B cell (primary cell): ENCODE measurements at regions not wholly inside any gene's neighbourhood (a gene's known extent, or its start where the extent isn't known, plus 50 kb on each side); places are given as distances from the start of the nearest gene placed in this dataset.

Source experiments
- ATAC-seq: fragments of 200-7000 bp; cut with Tn5 transposase; one replicate; pipeline ENCODE4 v1.10.0; 2021; ENCODE audit warnings: low read depth, mild to moderate bottlenecking, moderate number of reproducible peaks, moderate library complexity
- CTCF ChIA-PET: fragments of 350-600 bp; sonication (Branson Sonifier 250); formaldehyde crosslinking; loops from one replicate; lab custom pipeline; 2021; ENCODE audit warnings: antibody characterized with exemption, inconsistent platforms; lab: Charles Lee
- POLR2A ChIA-PET: fragments of 350-600 bp; sonication (Branson Sonifier 250); formaldehyde crosslinking; loops from one replicate; lab custom pipeline; 2021; ENCODE audit warnings: antibody characterized with exemption; lab: Charles Lee
- DNase-seq: peaks from one replicate; pipeline ENCODE4 v3.0.0; 2013
- H2AFZ ChIP-seq: 2 replicates; pipeline ENCODE4 v1.6.1; 2012; ENCODE audit warnings: mild to moderate bottlenecking, low read depth, low read length; ENCODE audit not compliant: insufficient read depth, poor library complexity, severe bottlenecking
- H3K27ac ChIP-seq, 2 donors: 1 replicate in 1 of 2; 2 replicates in 1 of 2; pipeline ENCODE4 v1.5.1; 2012 to 2013; ENCODE audit warnings: low read length in 2 of 2, mild to moderate bottlenecking in 2 of 2, moderate library complexity in 1 of 2
- H3K27me3 ChIP-seq, 4 experiments: fragments of 200-600 bp in 1 of 4; sonication (generic) in 1 of 4; replicated peaks in 1 of 4; 1 replicate in 2 of 4; 2 replicates in 2 of 4; pipeline versions ENCODE4 v1.6.1 to v1.7.0; 2013 to 2016; ENCODE audit warnings: low read length in 3 of 4, mild to moderate bottlenecking in 2 of 4, mixed read lengths in 1 of 4, moderate library complexity in 1 of 4; ENCODE audit not compliant: insufficient read depth in 4 of 4, control insufficient read depth in 3 of 4; ENCODE audit errors: control extremely low read depth in 1 of 4
- H3K36me3 ChIP-seq, 2 experiments: replicated peaks in 1 of 2; 1 replicate in 1 of 2; 2 replicates in 1 of 2; pipeline versions ENCODE4 v1.6.1 to v1.7.1; 2013; ENCODE audit warnings: low read length in 1 of 2; ENCODE audit not compliant: insufficient read depth in 2 of 2, control insufficient read depth in 1 of 2; ENCODE audit errors: control extremely low read depth in 1 of 2, extremely low read depth in 1 of 2
- H3K4me1 ChIP-seq, 2 donors: fragments of 200-600 bp in 1 of 2; sonication (generic) in 1 of 2; 1 replicate in 1 of 2; 2 replicates in 1 of 2; pipeline versions ENCODE4 v1.5.1 to v1.6.1; 2013 to 2017; ENCODE audit warnings: low read length in 2 of 2; ENCODE audit not compliant: control insufficient read depth in 2 of 2, insufficient read depth in 2 of 2
- H3K4me2 ChIP-seq: replicated peaks from 2 replicates; pipeline ENCODE3; 2012; ENCODE audit warnings: mild to moderate bottlenecking, low read depth, low read length; ENCODE audit not compliant: poor library complexity, severe bottlenecking
- H3K4me3 ChIP-seq, 5 experiments: fragments of 200-600 bp in 1 of 5; sonication (generic) in 1 of 5; 1 replicate in 3 of 5; 2 replicates in 2 of 5; pipeline versions ENCODE4 v1.5.1 to v1.7.0; 2011 to 2016; ENCODE audit warnings: low read length in 4 of 5, mild to moderate bottlenecking in 4 of 5, low read depth in 2 of 5, control low read depth in 1 of 5, moderate library complexity in 1 of 5; ENCODE audit not compliant: insufficient read depth in 1 of 5; ENCODE audit errors: control extremely low read depth in 1 of 5, extremely low read depth in 1 of 5
- H3K79me2 ChIP-seq: fragments of 200-600 bp; sonication (generic); one replicate; pipeline ENCODE4 v1.6.0; 2016; ENCODE audit warnings: low read length; ENCODE audit not compliant: control insufficient read depth, insufficient read depth
- H3K9ac ChIP-seq: fragments of 200-600 bp; sonication (generic); 2 replicates; pipeline ENCODE4 v1.6.1; 2017; ENCODE audit warnings: mild to moderate bottlenecking, low read length, moderate library complexity
- H3K9me3 ChIP-seq, 3 donors: one replicate each; pipeline versions ENCODE4 v1.6.1 to v1.7.1; 2013; ENCODE audit warnings: low read length in 2 of 3; ENCODE audit not compliant: control insufficient read depth in 2 of 3, insufficient read depth in 1 of 3; ENCODE audit errors: control extremely low read depth in 1 of 3
- H4K20me1 ChIP-seq: 2 replicates; pipeline ENCODE4 v1.6.0; 2012; ENCODE audit warnings: mild to moderate bottlenecking, low read length; ENCODE audit not compliant: insufficient read depth, control insufficient read depth, poor library complexity, severe bottlenecking
- H3K27ac Mint-ChIP-seq: one replicate; pipeline ENCODE4 v1.8.0; 2021; ENCODE audit warnings: mixed read lengths
- H3K27me3 Mint-ChIP-seq: one replicate; pipeline ENCODE4 v1.8.0; 2021; ENCODE audit warnings: mixed read lengths
- H3K4me1 Mint-ChIP-seq: one replicate; pipeline ENCODE4 v1.8.0; 2021; ENCODE audit warnings: mixed read lengths
- H3K4me3 Mint-ChIP-seq: one replicate; pipeline ENCODE4 v1.8.0; 2021; ENCODE audit warnings: mixed read lengths
- H3K9me3 Mint-ChIP-seq: one replicate; pipeline ENCODE4 v1.8.0; 2022; ENCODE audit warnings: mixed read lengths; ENCODE audit not compliant: insufficient read depth
- EZH2 ChIP-seq: IDR thresholded peaks from 2 replicates; pipeline ENCODE4 v1.6.1; 2012; ENCODE audit warnings: borderline replicate concordance, low read depth, mild to moderate bottlenecking, moderate library complexity, low read length; ENCODE audit not compliant: insufficient read depth, poor library complexity, severe bottlenecking
- WGBS: methylation state at CpG from one replicate; pipeline ENCODE4 v1.1.5; 2013; ENCODE audit warnings: missing lambda C conversion rate; ENCODE audit not compliant: insufficient coverage; 5-methylcytosine and 5-hydroxymethylcytosine counted together
- intact Hi-C: fragments of 100-400 bp; cut with micrococcal nuclease; formaldehyde crosslinking; loops from one replicate; pipeline ENCODE4 v1.10.0; 2022
- TF ChIP-seq, protein P1 (sequence below): fragments of 200-600 bp; IDR thresholded peaks from one replicate; pipeline ENCODE4 v1.8.0; 2022; ENCODE audit warnings: antibody characterized with exemption, mild to moderate bottlenecking

DNA sequence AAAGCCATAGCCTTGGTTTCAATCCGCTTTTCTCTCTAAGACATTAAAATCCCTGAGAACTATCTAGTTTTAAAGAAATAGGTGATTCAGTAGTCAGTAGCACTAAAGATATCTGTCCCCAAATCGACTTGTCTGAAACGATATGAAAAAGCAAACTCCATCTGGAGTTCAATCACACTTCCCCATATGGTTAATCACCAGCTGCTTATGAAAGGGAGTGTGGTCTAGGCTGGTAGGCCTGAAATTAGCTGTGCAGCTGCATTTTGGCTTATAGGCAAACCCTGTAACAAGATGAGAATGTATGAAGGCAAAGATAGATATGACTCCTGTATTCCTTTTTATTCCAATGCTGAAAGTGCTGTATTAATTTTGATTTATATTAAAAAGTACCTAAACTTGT, 65.9 kb downstream of the DMRTA1 start:
- no peak overlapping the region for H3K27ac Mint-ChIP-seq
- no peaks in the 10 kb centered on the region for H3K36me3 ChIP-seq
- CTCF ChIA-PET = no interaction called here
- no peaks in the 10 kb centered on the region for H4K20me1 ChIP-seq
- no peaks in the 10 kb centered on the region for H3K27me3 Mint-ChIP-seq
- H3K9ac ChIP-seq = no peak overlapping the region
- WGBS = no CpG with 5 or more reads among the region's 3 CpGs
- H2AFZ ChIP-seq = no peak overlapping the region
- no peak overlapping the region for H3K4me3 Mint-ChIP-seq
- no peaks in the 10 kb centered on the region for H3K79me2 ChIP-seq
- intact Hi-C loops = no loop called here
- H3K27me3 ChIP-seq = no peaks in the 10 kb centered on the region
- peaks cover 4% of the 10 kb centered on the region for H3K4me1 Mint-ChIP-seq
- DNase-seq (no peak), ATAC-seq (no peak)
- H3K4me3 ChIP-seq = no peak overlapping the region
- H3K27ac ChIP-seq = no peak overlapping the region
- H3K9me3 ChIP-seq = no peaks in the 10 kb centered on the region
- no peaks in the 10 kb centered on the region for H3K4me1 ChIP-seq
- H3K4me2 ChIP-seq = no peak overlapping the region
- POLR2A ChIA-PET = no interaction called here
- H3K9me3 Mint-ChIP-seq = no peaks in the 10 kb centered on the region
- no peak for TF ChIP-seq EZH2
- TF ChIP-seq, protein P1, sequence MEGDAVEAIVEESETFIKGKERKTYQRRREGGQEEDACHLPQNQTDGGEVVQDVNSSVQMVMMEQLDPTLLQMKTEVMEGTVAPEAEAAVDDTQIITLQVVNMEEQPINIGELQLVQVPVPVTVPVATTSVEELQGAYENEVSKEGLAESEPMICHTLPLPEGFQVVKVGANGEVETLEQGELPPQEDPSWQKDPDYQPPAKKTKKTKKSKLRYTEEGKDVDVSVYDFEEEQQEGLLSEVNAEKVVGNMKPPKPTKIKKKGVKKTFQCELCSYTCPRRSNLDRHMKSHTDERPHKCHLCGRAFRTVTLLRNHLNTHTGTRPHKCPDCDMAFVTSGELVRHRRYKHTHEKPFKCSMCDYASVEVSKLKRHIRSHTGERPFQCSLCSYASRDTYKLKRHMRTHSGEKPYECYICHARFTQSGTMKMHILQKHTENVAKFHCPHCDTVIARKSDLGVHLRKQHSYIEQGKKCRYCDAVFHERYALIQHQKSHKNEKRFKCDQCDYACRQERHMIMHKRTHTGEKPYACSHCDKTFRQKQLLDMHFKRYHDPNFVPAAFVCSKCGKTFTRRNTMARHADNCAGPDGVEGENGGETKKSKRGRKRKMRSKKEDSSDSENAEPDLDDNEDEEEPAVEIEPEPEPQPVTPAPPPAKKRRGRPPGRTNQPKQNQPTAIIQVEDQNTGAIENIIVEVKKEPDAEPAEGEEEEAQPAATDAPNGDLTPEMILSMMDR = no peak

DNA sequence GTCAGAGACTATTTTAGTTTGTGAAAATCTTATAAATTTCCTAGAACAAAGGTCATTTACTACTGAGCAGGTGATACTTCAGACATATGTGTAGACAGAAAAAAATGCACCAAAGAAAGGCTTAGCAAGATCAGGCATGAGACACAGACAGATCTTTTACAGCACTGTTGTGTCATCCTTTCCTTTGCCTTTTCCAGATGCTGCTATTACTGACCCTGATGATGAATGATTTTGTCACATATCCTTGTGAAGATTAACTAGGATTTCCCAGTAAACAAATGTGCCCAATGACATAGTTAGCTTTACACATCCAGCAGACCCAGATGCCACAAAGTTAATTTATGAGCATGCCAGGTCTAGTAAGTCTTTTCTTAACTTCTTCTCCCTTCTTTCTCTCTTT, 68.2 kb downstream of the DMRTA1 start:
- Histone ChIP-seq H3K4me3 (no peak overlapping the region), H3K9me3 (no peaks in the 10 kb centered on the region), H4K20me1 (no peaks in the 10 kb centered on the region), H3K36me3 (no peaks in the 10 kb centered on the region), H3K79me2 (no peaks in the 10 kb centered on the region), H3K27ac (no peak overlapping the region), H3K4me2 (no peak overlapping the region), H3K4me1 (no peaks in the 10 kb centered on the region), H2AFZ (no peak overlapping the region), H3K27me3 (no peaks in the 10 kb centered on the region), H3K9ac (no peak overlapping the region)
- Mint-ChIP-seq H3K4me3 (no peak overlapping the region), H3K9me3 (no peaks in the 10 kb centered on the region), H3K4me1 (peaks cover 4% of the 10 kb centered on the region), H3K27ac (no peak overlapping the region), H3K27me3 (no peaks in the 10 kb centered on the region)
- ChIA-PET POLR2A (no interaction called here), CTCF (no interaction called here)
- intact Hi-C loops = no loop called here
- TF ChIP-seq, protein P1 = no peak
- no peak for TF ChIP-seq EZH2
- ATAC-seq (no peak), DNase-seq (no peak)
